Neural progenitor cell (in vitro differentiated cells): ENCODE measurements at regions not wholly inside any gene's neighbourhood (a gene's known extent, or its start where the extent isn't known, plus 50 kb on each side); places are given as distances from the start of the nearest gene placed in this dataset.

ENCODE experiments used
- EZH2phosphoT487 ChIP-seq: fragments of 200-600 bp; sonication (generic); IDR thresholded peaks from 2 replicates; pipeline ENCODE4 v1.6.1; 2017; ENCODE audit warnings: antibody characterized with exemption
- TF ChIP-seq, protein P1 (sequence below): fragments of 200-600 bp; sonication (generic); IDR thresholded peaks from 2 replicates; pipeline ENCODE4 v1.5.1; 2017; ENCODE audit warnings: antibody characterized with exemption, mild to moderate bottlenecking

- TF ChIP-seq, protein P1, sequence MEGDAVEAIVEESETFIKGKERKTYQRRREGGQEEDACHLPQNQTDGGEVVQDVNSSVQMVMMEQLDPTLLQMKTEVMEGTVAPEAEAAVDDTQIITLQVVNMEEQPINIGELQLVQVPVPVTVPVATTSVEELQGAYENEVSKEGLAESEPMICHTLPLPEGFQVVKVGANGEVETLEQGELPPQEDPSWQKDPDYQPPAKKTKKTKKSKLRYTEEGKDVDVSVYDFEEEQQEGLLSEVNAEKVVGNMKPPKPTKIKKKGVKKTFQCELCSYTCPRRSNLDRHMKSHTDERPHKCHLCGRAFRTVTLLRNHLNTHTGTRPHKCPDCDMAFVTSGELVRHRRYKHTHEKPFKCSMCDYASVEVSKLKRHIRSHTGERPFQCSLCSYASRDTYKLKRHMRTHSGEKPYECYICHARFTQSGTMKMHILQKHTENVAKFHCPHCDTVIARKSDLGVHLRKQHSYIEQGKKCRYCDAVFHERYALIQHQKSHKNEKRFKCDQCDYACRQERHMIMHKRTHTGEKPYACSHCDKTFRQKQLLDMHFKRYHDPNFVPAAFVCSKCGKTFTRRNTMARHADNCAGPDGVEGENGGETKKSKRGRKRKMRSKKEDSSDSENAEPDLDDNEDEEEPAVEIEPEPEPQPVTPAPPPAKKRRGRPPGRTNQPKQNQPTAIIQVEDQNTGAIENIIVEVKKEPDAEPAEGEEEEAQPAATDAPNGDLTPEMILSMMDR, result no peak
- TF ChIP-seq EZH2phosphoT487, result no peak
Measured at GRCh38 chr6:170026751-170027646, 263.9 kb downstream of the DLL1 start.
